Nucleus accumbens (tissue), 56 donors: ENCODE measurements at regions not wholly inside any gene's neighbourhood (a gene's known extent, or its start where the extent isn't known, plus 50 kb on each side); places are given as distances from the start of the nearest gene placed in this dataset.

Source experiments
- DNase-seq, 56 donors: peaks; one replicate each; lab custom pipeline; 2025; lab: John Stamatoyannopoulos, UW

- no peak for DNase-seq
These were observed 272.4 kb upstream of the MYO3A start for GRCh38 chr10:25661632-25662031.

GRCh38 chr10:25666276-25666675, 267.8 kb upstream of the MYO3A start:
- DNase-seq, result peak in 10 of 56 donors; percentile 1 to 62 (median 12)

DNA sequence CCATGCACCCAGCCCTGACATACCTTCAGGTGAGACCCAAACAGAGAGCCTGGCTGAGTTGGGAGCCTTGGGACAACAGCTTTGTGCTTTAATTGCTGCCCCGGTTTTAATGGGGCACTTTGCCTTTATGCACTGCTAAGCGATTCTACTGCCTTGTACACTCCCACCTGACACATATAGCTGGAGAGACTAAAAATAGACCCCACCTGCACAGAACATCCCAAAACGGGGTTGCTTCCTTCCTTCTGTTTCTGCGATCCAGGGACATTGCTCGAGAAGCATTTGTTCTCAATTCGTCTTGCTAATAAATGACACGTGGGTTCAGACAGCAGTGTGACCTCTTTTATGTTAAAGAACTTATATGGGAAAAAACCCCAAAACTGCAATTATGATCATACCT, 258.8 kb upstream of the MYO3A start:
- no peak for DNase-seq

DNA sequence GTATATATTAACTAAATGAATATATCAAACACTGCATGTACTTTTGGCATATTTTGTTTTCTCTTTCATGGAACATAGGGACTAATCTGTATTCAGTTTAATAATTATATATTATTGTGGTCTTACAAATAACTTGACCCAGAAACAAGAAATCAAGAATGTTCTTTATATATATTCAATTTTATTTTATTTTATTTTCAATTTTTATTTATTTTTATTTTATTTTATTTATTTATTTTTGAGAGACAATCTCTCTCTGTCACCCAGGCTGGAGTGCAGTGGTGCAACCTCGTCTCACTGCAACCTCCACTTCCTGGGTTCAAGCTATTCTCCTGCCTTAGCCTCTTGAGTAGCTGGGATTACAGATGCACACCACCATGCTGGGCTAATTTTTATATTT, 258.4 kb upstream of the MYO3A start:
- no peak for DNase-seq

GRCh38 chr10:25678220-25678619, 255.8 kb upstream of the MYO3A start:
- no peak for DNase-seq

- no peak for DNase-seq
These were observed 255.4 kb upstream of the MYO3A start for GRCh38 chr10:25678666-25679065.

- peak in 46 of 56 donors; percentile 11 to 78 (median 46) for DNase-seq
These were observed 251.7 kb upstream of the MYO3A start for GRCh38 chr10:25682203-25682851.

DNA sequence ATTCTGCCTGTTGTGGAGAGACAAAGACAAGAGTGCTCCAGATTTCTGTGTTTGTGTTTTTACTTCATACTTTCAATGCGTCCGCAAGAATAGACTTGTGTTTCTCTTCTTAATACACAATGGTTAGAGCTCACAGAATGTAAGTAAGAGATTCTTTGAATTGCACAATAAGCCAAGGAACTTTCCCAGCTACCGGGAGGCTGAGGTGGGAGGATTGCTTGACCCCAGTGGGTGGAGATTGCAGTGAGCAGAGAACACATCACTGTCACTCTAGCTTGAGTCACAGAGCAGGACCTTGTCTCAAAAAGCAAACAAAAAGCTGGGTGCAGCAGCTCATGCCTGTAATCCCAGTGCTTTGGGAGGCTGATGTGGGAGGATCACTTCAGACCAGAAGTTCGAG, 250.7 kb upstream of the MYO3A start:
- DNase-seq, result no peak

DNA sequence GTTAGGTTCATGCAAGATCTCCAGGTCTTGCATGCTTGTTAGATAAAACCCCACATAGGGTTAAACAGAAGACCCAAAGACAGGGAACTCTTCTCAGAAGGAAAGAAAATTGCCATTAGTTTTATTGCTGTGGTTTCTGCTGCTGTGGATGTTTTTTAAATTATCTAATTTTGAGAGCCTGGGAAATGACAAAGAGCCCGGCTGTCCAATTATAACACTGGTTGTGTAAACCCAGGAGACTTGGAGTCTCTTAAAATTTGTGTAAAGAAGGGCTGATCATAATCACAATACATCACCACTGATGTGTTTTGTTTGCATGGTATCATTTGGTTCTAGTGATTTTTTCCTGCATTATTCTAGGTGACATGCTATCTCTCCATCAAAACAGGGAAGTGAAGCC, 246.5 kb upstream of the MYO3A start:
- DNase-seq, result no peak

DNA sequence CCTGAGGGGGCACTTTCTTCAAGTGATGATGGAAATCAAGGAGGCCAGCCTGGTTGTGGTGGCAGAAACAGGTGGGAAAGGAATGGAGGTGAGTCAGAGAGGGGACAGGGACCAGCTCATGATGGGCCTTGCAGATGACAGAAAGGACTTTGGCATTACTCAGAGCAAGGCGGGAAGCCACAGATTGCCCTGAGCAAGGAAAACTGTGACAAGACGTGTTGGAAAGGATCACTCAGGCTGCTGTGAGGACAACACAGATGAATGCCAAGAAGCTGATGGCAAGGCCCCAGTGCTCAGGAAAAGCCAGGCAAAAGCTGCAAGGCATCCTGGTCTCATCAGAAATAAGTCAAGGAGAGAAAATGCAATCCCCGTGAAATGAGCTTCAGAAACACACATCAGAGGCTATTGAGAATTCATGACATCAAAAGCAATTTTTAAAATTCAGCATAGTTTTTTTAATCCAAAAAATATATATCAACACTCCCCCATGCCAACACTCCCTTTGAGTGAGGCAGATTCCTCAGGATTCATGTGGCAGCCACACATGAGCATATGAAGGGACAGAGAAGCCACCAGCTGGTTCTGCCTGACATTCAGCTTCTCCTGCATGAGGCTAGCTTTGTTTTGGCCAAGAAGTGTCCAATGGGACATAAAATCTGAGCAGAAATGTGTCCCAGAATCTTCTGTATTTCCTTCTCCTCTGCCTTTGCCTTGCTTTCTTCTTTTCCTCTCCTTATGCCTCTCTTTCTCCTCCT, 244.5 kb upstream of the MYO3A start:
- peak in 3 of 56 donors; percentile 4 to 27 (median 7) for DNase-seq

GRCh38 chr10:25692761-25693160, 241.3 kb upstream of the MYO3A start:
- no peak for DNase-seq

DNA sequence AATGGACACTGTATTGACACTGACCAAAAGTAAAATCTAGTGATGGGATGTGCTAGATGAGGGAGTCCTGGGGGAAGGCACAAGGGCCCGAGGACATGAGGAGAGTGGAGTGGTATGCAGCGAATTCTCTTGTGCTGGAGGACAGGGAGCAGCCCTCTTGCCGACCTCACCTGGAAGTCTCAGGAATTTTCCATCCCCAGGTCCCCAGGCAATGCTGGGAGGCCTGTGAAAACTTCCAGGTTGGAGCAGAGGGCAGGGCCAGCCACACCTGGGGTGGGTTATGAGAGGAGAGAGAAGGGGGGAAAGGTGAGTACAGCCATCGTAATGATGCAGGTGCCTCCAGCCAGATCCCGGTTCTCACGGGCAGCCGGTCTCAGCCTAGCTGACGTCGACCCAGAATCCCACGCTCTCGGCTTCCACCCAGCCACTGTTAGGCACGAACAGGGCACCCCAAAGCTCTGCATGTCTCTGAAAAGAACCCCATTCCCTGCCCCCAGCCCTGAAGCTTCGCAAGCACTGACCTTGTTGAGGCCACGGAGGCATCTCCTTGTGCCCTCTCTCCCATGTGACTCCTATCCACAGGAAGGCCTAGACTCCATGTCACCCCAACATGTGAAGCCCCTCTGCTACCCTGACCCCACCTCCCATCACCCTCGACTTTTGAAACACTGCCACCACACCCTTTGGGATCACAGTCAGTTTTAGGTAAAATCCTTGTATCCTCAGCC, 239.7 kb upstream of the MYO3A start:
- DNase-seq, result no peak

DNA sequence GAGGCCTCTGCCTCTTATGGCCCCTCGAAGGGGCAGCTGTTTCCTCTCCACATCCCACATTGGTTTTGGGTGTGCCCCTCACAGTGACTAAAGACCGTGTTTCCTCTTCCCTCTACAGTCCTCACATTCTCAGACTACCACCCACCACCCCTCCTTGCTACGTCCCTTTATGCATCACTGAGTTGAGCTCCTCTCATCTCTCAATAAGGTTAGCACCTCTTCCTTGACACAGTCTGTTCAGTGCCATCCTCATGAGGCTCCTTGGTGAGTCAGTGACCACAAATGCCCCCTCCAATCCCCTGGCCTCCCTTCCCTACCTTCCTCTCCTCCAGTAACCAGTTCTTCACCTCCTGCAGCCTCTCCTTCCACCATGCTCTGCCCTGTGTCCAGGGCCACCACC, 239.1 kb upstream of the MYO3A start:
- no peak for DNase-seq

- DNase-seq, result no peak
These were observed 238.4 kb upstream of the MYO3A start for GRCh38 chr10:25695586-25695985.

DNA sequence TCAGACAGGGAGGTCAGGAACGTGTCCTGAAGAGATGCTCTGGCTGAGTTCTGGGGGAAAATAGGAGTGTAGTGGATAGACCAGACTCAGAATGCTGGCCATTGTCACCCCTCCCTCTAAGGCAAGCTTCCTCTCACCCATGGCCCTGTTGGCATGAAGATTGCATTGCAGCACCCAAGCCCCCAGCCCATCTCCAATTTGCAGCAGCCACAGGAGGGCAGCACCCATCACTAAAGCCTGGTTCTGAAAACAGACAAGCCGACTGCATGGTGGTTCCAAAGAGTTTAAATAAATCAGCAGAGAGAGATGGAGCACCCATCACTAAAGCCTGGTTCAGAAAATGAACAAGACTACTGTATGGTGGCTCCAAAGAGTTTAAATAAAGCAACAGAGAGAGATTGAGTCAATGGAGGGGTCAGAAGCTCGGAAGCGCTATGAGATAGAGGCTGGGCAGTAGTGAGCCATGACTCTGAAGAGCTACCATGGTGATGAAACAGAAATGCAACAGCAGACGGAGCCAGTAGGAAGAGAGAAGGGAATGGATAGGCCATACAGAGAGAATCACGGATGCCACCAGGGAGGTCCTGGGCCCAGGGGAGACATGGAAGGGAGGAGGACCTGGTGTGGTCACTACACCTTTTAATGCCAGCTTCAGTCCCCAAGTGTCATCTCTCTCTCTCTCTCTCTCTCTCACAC, 237.9 kb upstream of the MYO3A start:
- no peak for DNase-seq

DNA sequence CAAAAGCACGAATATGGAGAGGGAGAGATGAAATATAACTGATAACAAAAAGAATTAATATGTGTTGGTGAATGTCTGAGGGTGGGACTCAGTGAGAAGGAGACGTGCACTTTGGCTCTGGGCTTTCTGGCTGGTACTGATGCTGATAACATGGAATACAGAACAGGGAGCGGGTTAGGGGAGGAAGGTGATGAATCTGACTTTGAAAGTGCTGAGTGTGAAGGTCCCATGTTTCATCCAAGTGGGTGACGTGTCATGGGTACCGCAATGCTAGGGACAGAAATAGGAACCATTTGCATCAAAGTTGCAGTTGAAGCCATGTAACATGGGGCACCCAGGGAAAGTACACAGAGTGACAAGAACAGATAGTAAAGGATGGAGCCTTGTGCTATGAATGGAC, 236.6 kb upstream of the MYO3A start:
- no peak for DNase-seq

DNA sequence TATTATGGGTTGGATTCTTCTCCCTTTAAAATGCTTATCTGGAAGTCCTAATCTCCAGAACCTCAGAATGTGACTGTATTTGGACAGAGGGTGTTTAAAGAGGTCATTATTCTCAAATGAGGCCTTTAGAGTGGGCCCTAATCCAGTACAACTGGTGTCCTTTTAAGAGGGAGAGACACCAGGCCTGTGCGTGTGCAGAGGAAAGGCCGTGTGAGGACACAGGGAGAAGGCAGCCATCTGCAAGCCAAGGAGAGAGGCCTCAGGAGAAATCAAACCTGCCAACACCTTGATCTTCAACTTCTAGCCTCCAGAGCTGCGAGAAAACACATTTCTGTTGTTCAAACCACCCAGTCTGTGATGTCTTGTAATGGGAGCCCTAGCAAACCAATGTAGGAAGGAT, 235.4 kb upstream of the MYO3A start:
- no peak for DNase-seq

DNA sequence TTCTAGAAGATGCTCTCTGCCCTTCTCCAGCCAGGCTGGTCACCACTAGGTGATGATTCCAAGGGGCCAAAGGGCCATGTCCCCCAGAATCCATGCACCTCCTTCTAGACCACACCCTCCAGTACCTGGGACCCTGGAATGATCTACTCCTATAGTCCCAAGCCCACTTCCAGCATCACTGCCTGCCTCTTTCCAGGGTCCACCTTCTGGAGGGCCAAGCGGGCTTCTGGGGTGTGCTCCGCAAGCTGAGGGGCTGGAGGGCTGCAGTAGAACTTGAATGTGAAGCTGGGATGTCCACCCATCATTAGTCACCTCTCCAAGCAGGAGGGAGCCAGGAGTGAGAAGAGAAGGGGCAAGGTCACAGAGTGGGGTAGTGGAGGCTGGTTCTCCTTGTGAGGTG, 234.4 kb upstream of the MYO3A start:
- DNase-seq, result no peak

- DNase-seq, result peak in 4 of 56 donors; percentile 2 to 9 (median 6)
These were observed 232.4 kb upstream of the MYO3A start for GRCh38 chr10:25701652-25702051.

GRCh38 chr10:25704622-25705021, 229.4 kb upstream of the MYO3A start:
- DNase-seq, result no peak

- no peak for DNase-seq
These were observed 226.5 kb upstream of the MYO3A start for GRCh38 chr10:25707572-25707971.
